ENCODE measurements at regions not wholly inside any gene's neighbourhood (a gene's known extent, or its start where the extent isn't known, plus 50 kb on each side); places are given as distances from the start of the nearest gene placed in this dataset.

- no peak overlapping the region for H3K27ac ChIP-seq
- TF ChIP-seq ZFX (IDR thresholded peaks at IDR 0.05; ENCODE audit: borderline replicate concordance): no peak
- no peak for TF ChIP-seq CTCF (IDR thresholded peaks at IDR 0.05)
These were observed 630.8 kb downstream of the NR4A2 start for GRCh38 chr2:155701721-155702120.

- H3K27ac ChIP-seq: no peak overlapping the region
- TF ChIP-seq ZFX (IDR thresholded peaks at IDR 0.05; ENCODE audit: borderline replicate concordance) (no peak), CTCF (IDR thresholded peaks at IDR 0.05) (no peak)
These were observed 636.0 kb downstream of the NR4A2 start for GRCh38 chr2:155696571-155696970.

- no peak overlapping the region for H3K27ac ChIP-seq
- TF ChIP-seq CTCF (IDR thresholded peaks at IDR 0.05): no peak
- TF ChIP-seq ZFX (IDR thresholded peaks at IDR 0.05; ENCODE audit: borderline replicate concordance): no peak
These were observed 637.0 kb downstream of the NR4A2 start for GRCh38 chr2:155695505-155695904.

GRCh38 chr2:155692856-155693255 lies 639.7 kb downstream of the NR4A2 start:
- no peak overlapping the region for H3K27ac ChIP-seq
- TF ChIP-seq CTCF (IDR thresholded peaks at IDR 0.05) (no peak), ZFX (IDR thresholded peaks at IDR 0.05; ENCODE audit: borderline replicate concordance) (no peak)

GRCh38 chr2:155692106-155692505 lies 640.4 kb downstream of the NR4A2 start:
- no peak overlapping the region for H3K27ac ChIP-seq
- TF ChIP-seq ZFX (IDR thresholded peaks at IDR 0.05; ENCODE audit: borderline replicate concordance) (no peak), CTCF (IDR thresholded peaks at IDR 0.05) (no peak)

GRCh38 chr2:155690785-155691184 lies 641.7 kb downstream of the NR4A2 start:
- no peak for TF ChIP-seq ZFX (IDR thresholded peaks at IDR 0.05; ENCODE audit: borderline replicate concordance)
- no peak for TF ChIP-seq CTCF (IDR thresholded peaks at IDR 0.05)
- H3K27ac ChIP-seq: no peak overlapping the region

GRCh38 chr2:155689791-155690190 lies 642.7 kb downstream of the NR4A2 start:
- no peak overlapping the region for H3K27ac ChIP-seq
- TF ChIP-seq CTCF (IDR thresholded peaks at IDR 0.05) (no peak), ZFX (IDR thresholded peaks at IDR 0.05; ENCODE audit: borderline replicate concordance) (no peak)
